KMS-11 (cell line): ENCODE measurements at regions not wholly inside any gene's neighbourhood (a gene's known extent, or its start where the extent isn't known, plus 50 kb on each side); places are given as distances from the start of the nearest gene placed in this dataset.

Source experiments
- H2AFZ ChIP-seq: fragments of 200-600 bp; sonication (generic); 2 replicates; pipeline ENCODE4 v1.6.1; 2016; ENCODE audit warnings: antibody characterized with exemption, mixed run types, low read depth
- H3K27ac ChIP-seq: fragments of 200-600 bp; sonication (generic); 2 replicates; pipeline ENCODE4 v1.6.1; 2016; ENCODE audit warnings: mild to moderate bottlenecking, mixed run types
- H3K27me3 ChIP-seq: fragments of 200-600 bp; sonication (generic); 2 replicates; pipeline ENCODE4 v1.6.1; 2017; ENCODE audit warnings: mild to moderate bottlenecking, low read depth, mixed run types, moderate library complexity; ENCODE audit not compliant: insufficient read depth
- H3K36me3 ChIP-seq: fragments of 200-600 bp; sonication (generic); 2 replicates; pipeline ENCODE4 v1.6.1; 2017; ENCODE audit warnings: mild to moderate bottlenecking, mixed run types; ENCODE audit not compliant: insufficient read depth
- H3K4me1 ChIP-seq: fragments of 200-600 bp; sonication (generic); 2 replicates; pipeline ENCODE4 v1.6.1; 2016; ENCODE audit warnings: mild to moderate bottlenecking, low read depth, mixed run types; ENCODE audit not compliant: poor library complexity, severe bottlenecking
- H3K4me2 ChIP-seq: fragments of 200-600 bp; sonication (generic); 2 replicates; pipeline ENCODE4 v1.7.0; 2016; ENCODE audit warnings: mild to moderate bottlenecking, mixed run types
- H3K4me3 ChIP-seq: fragments of 200-600 bp; sonication (generic); IDR thresholded peaks from 2 replicates; pipeline ENCODE4 v1.6.1; 2017; ENCODE audit warnings: low read depth, low read length, mixed read lengths; ENCODE audit not compliant: insufficient read depth
- H3K79me2 ChIP-seq: fragments of 200-600 bp; sonication (generic); 2 replicates; pipeline ENCODE4 v1.6.1; 2016; ENCODE audit warnings: low read depth, mixed run types; ENCODE audit not compliant: insufficient read depth
- H3K9ac ChIP-seq: fragments of 200-600 bp; sonication (generic); 2 replicates; pipeline ENCODE4 v1.6.1; 2016; ENCODE audit warnings: mild to moderate bottlenecking, mixed run types
- H4K20me1 ChIP-seq: fragments of 200-600 bp; sonication (generic); 2 replicates; pipeline ENCODE4 v1.6.1; 2016; ENCODE audit warnings: mild to moderate bottlenecking, mixed run types; ENCODE audit not compliant: insufficient read depth
- TF ChIP-seq, protein P1 (sequence below): fragments of 200-600 bp; sonication (generic); conservative IDR thresholded peaks from 2 replicates; pipeline ENCODE4 v1.6.1; 2017; ENCODE audit warnings: low read depth, mild to moderate bottlenecking, antibody characterized with exemption, low read length, moderate library complexity, mixed read lengths

DNA sequence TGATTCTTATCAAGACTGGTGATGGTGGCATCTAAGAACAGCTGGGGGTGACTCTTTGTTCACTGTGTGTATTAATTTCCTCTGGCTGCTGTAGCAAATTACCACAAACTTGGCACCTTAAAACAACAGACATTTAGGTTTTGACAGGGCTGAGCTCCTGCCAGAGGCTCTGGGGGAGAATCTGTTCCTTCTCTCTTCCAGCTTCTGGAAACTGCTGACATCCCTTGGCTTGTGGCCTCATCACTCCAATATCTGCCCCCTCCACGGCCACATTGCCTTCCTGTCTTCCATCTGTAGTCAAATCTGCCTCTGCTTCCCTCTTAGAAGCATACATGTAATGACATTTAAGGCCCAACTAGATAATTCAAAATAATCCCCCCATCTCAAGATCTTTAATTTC lies 274.9 kb downstream of the PRL start:
- TF ChIP-seq, protein P1, sequence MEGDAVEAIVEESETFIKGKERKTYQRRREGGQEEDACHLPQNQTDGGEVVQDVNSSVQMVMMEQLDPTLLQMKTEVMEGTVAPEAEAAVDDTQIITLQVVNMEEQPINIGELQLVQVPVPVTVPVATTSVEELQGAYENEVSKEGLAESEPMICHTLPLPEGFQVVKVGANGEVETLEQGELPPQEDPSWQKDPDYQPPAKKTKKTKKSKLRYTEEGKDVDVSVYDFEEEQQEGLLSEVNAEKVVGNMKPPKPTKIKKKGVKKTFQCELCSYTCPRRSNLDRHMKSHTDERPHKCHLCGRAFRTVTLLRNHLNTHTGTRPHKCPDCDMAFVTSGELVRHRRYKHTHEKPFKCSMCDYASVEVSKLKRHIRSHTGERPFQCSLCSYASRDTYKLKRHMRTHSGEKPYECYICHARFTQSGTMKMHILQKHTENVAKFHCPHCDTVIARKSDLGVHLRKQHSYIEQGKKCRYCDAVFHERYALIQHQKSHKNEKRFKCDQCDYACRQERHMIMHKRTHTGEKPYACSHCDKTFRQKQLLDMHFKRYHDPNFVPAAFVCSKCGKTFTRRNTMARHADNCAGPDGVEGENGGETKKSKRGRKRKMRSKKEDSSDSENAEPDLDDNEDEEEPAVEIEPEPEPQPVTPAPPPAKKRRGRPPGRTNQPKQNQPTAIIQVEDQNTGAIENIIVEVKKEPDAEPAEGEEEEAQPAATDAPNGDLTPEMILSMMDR = no peak
- Histone ChIP-seq H3K36me3 (no peaks in the 10 kb centered on the region), H3K27me3 (no peaks in the 10 kb centered on the region), H3K27ac (no peak overlapping the region), H3K4me1 (no peaks in the 10 kb centered on the region), H3K4me3 (no peak overlapping the region), H2AFZ (no peak overlapping the region), H3K79me2 (no peaks in the 10 kb centered on the region), H3K9ac (no peak overlapping the region), H3K4me2 (no peak overlapping the region), H4K20me1 (no peaks in the 10 kb centered on the region)

DNA sequence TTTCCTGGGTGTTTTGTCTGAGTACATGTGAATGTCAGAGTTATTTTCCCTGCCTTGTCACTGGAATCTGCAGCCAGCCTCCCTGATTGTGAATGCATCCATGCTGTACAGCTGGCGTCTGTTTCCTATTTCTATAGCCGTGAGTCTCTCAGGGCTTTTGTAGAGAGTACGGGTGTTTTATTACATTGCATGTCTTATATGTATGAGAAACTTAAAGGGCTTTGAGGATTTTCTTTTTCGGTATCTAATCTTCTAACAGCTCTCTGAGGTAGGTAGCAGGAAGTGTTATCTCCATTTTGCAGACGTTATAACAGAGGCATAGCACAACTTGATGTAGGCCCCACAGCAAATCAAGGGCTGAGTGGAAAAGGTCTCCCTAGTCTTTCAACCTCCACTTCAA lies 272.9 kb downstream of the PRL start:
- H3K27ac ChIP-seq = no peak overlapping the region
- H3K4me2 ChIP-seq = no peak overlapping the region
- H3K36me3 ChIP-seq = no peaks in the 10 kb centered on the region
- no peaks in the 10 kb centered on the region for H3K79me2 ChIP-seq
- H3K4me1 ChIP-seq = no peaks in the 10 kb centered on the region
- no peak overlapping the region for H3K9ac ChIP-seq
- no peak overlapping the region for H2AFZ ChIP-seq
- no peaks in the 10 kb centered on the region for H4K20me1 ChIP-seq
- H3K4me3 ChIP-seq = no peak overlapping the region
- no peaks in the 10 kb centered on the region for H3K27me3 ChIP-seq
- TF ChIP-seq, protein P1 = no peak

DNA sequence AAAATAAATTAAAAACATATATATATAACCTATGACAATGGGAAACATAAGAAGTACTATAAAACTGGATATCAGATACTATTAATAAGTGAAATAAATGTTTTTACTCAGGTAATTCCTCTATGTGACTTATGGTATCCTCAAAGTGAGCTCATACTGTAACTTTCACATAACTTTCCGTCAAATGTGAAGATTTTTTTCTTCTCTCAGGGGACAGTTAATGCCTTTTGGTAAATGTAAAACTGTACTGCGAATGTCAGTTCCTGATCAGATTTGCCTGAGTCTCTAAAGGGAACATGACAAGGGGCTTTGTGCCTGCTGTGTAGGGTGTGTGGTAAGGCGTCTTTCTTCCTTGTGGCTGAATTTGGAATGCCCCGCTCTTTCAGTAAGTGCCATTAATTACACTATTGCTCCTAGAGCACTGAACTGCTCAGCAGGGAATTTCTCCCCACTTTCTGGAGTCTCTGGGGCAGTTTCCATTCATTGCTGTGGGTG lies 271.8 kb downstream of the PRL start:
- Histone ChIP-seq H3K27ac (no peak overlapping the region), H3K4me2 (no peak overlapping the region), H3K4me3 (no peak overlapping the region), H4K20me1 (no peaks in the 10 kb centered on the region), H3K79me2 (no peaks in the 10 kb centered on the region), H3K4me1 (no peaks in the 10 kb centered on the region), H3K9ac (no peak overlapping the region), H3K36me3 (no peaks in the 10 kb centered on the region), H2AFZ (no peak overlapping the region), H3K27me3 (no peaks in the 10 kb centered on the region)
- TF ChIP-seq, protein P1 = no peak

DNA sequence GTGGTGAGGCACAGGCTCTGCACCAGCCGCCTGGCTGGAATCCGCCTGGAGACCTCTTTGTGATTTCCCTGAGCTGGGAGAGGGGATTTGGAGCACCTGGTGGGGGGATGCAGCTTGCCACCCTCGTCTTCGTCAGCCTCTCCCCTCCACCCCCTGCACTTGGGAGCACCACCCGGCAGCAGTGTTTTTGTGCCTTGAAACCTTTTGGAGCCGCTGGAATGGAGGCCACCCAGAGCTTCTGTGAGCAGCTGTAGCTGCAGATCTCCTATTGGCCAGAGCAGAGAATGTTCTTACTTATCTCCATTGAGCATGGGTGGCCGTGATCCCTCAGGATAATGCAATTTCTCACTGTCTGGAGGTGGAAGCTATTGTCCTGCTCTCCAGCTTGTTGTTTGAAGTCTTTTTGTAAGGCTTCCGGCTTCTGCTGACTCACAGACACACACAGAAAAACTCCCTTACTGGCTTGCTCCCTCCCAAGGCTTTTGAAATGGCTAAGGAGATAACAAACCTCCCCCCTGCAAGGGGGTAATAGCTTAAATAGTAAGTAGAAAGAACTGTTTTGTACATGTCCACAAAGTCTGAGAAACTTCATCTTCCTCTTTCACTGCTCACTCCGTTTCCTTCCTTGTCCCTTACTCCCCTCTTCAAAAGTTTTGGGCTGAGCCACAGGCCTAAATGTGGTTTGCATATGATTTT lies 271.2 kb downstream of the PRL start:
- H3K36me3 ChIP-seq = no peaks in the 10 kb centered on the region
- no peaks in the 10 kb centered on the region for H3K4me1 ChIP-seq
- H3K27ac ChIP-seq = no peak overlapping the region

More for the DNA sequence above, 271.2 kb downstream of the PRL start:
- no peak overlapping the region for H3K4me3 ChIP-seq
- H3K9ac ChIP-seq = no peak overlapping the region
- H3K4me2 ChIP-seq = no peak overlapping the region
- H4K20me1 ChIP-seq = no peaks in the 10 kb centered on the region
- H3K27me3 ChIP-seq = no peaks in the 10 kb centered on the region
- TF ChIP-seq, protein P1 = no peak
- H2AFZ ChIP-seq = no peak overlapping the region
- no peaks in the 10 kb centered on the region for H3K79me2 ChIP-seq
